ENCODE measurements at regions not wholly inside any gene's neighbourhood (a gene's known extent, or its start where the extent isn't known, plus 50 kb on each side); places are given as distances from the start of the nearest gene placed in this dataset.

- TF ChIP-seq POLR2A (IDR thresholded peaks at IDR 0.05) = no peak
- TF ChIP-seq CTCF (IDR thresholded peaks at IDR 0.05) = no peak
Measured at GRCh38 chr13:97109256-97109655, 112.9 kb upstream of the MBNL2 start.

All from lower leg skin (tissue), 3 donors.